ENCODE measurements at regions not wholly inside any gene's neighbourhood (a gene's known extent, or its start where the extent isn't known, plus 50 kb on each side); places are given as distances from the start of the nearest gene placed in this dataset.

- Histone ChIP-seq H3K9me3 (ENCODE audit: insufficient read depth, low read depth, low read length) (peaks cover 6% of the 10 kb centered on the region; the same call in 1 of the 2 replicates), H3K9ac (ENCODE audit: low read depth, low read length, poor library complexity, severe bottlenecking) (no peak overlapping the region), H3K27me3 (ENCODE audit: insufficient read depth, low read length, poor library complexity, severe bottlenecking) (no peaks in the 10 kb centered on the region), H3F3A (ENCODE audit: low read depth) (no peaks in the 10 kb centered on the region), H2AFZ (ENCODE audit: low read length) (no peak overlapping the region), H3K79me2 (ENCODE audit: insufficient read depth, low read length) (no peaks in the 10 kb centered on the region), H3K4me2 (ENCODE audit: low read depth, low read length, poor library complexity, severe bottlenecking) (no peak overlapping the region), H3K4me1 (ENCODE audit: insufficient read depth, low read length, poor library complexity, severe bottlenecking) (no peaks in the 10 kb centered on the region), H3K4me3 (ENCODE audit: low read length, poor library complexity, severe bottlenecking) (no peak overlapping the region), H3K36me3 (ENCODE audit: insufficient read depth, low read length) (no peaks in the 10 kb centered on the region), H3K9me2 (replicated peaks; ENCODE audit: low read depth, low read length) (no peaks in the 10 kb centered on the region), H4K20me1 (ENCODE audit: insufficient read depth, low read length, poor library complexity, severe bottlenecking) (no peaks in the 10 kb centered on the region)
- no peak for TF ChIP-seq EZH2phosphoT487 (IDR thresholded peaks at IDR 0.05; ENCODE audit: borderline replicate concordance)
- no peak for TF ChIP-seq CTCF (conservative IDR thresholded peaks at IDR 0.05; ENCODE audit: low read length)
These were observed 60.1 kb upstream of the ASXL3 start for GRCh38 chr18:33517950-33518349.

- Histone ChIP-seq H3K9me3 (ENCODE audit: insufficient read depth, low read depth, low read length) (peaks cover 16% of the 10 kb centered on the region; the same call in 1 of the 2 replicates), H2AFZ (ENCODE audit: low read length) (no peak overlapping the region), H3K4me1 (ENCODE audit: insufficient read depth, low read length, poor library complexity, severe bottlenecking) (peaks cover under 1% of the 10 kb centered on the region), H3K36me3 (ENCODE audit: insufficient read depth, low read length) (no peaks in the 10 kb centered on the region), H3K4me2 (ENCODE audit: low read depth, low read length, poor library complexity, severe bottlenecking) (no peak overlapping the region), H3K27me3 (ENCODE audit: insufficient read depth, low read length, poor library complexity, severe bottlenecking) (no peaks in the 10 kb centered on the region), H3K4me3 (ENCODE audit: low read length, poor library complexity, severe bottlenecking) (no peak overlapping the region), H3F3A (ENCODE audit: low read depth) (no peaks in the 10 kb centered on the region), H4K20me1 (ENCODE audit: insufficient read depth, low read length, poor library complexity, severe bottlenecking) (no peaks in the 10 kb centered on the region), H3K9ac (ENCODE audit: low read depth, low read length, poor library complexity, severe bottlenecking) (no peak overlapping the region), H3K9me2 (replicated peaks; ENCODE audit: low read depth, low read length) (no peaks in the 10 kb centered on the region), H3K79me2 (ENCODE audit: insufficient read depth, low read length) (no peaks in the 10 kb centered on the region)
- TF ChIP-seq CTCF (conservative IDR thresholded peaks at IDR 0.05; ENCODE audit: low read length) (no peak), EZH2phosphoT487 (IDR thresholded peaks at IDR 0.05; ENCODE audit: borderline replicate concordance) (no peak)
These were observed 65.0 kb upstream of the ASXL3 start for GRCh38 chr18:33513027-33513426.

- Histone ChIP-seq H3K27me3 (ENCODE audit: insufficient read depth, low read length, poor library complexity, severe bottlenecking) (no peaks in the 10 kb centered on the region), H3K4me2 (ENCODE audit: low read depth, low read length, poor library complexity, severe bottlenecking) (peak overlapping the region; percentile 50), H3K4me3 (ENCODE audit: low read length, poor library complexity, severe bottlenecking) (peak overlapping the region; percentile 5), H3K9ac (ENCODE audit: low read depth, low read length, poor library complexity, severe bottlenecking) (no peak overlapping the region), H3K36me3 (ENCODE audit: insufficient read depth, low read length) (no peaks in the 10 kb centered on the region), H3K79me2 (ENCODE audit: insufficient read depth, low read length) (no peaks in the 10 kb centered on the region), H2AFZ (ENCODE audit: low read length) (no peak overlapping the region), H3K4me1 (ENCODE audit: insufficient read depth, low read length, poor library complexity, severe bottlenecking) (peaks cover 26% of the 10 kb centered on the region), H3F3A (ENCODE audit: low read depth) (no peaks in the 10 kb centered on the region), H4K20me1 (ENCODE audit: insufficient read depth, low read length, poor library complexity, severe bottlenecking) (no peaks in the 10 kb centered on the region), H3K9me2 (replicated peaks; ENCODE audit: low read depth, low read length) (no peaks in the 10 kb centered on the region), H3K9me3 (ENCODE audit: insufficient read depth, low read depth, low read length) (peaks cover 8% of the 10 kb centered on the region; the same call in 1 of the 2 replicates)
- TF ChIP-seq CTCF (conservative IDR thresholded peaks at IDR 0.05; ENCODE audit: low read length) (no peak), EZH2phosphoT487 (IDR thresholded peaks at IDR 0.05; ENCODE audit: borderline replicate concordance) (no peak)
These were observed 66.5 kb upstream of the CCDC178 start for GRCh38 chr18:33507019-33507418.
